Upper lobe of left lung (tissue), 4 donors: ENCODE measurements at regions not wholly inside any gene's neighbourhood (a gene's known extent, or its start where the extent isn't known, plus 50 kb on each side); places are given as distances from the start of the nearest gene placed in this dataset.

Experiments used
- CTCF ChIP-seq, 6 experiments: fragments of 450-650 bp in 4 of 6; fragments of 200-600 bp in 2 of 6; sonication (generic) in 2 of 6; IDR thresholded peaks; one replicate each; pipeline ENCODE4 v1.5.1; 2016 to 2019; ENCODE audit warnings: antibody characterized with exemption in 6 of 6
- EP300 ChIP-seq, 4 donors: sonication (generic); formaldehyde crosslinking; IDR thresholded peaks; one replicate each; pipeline ENCODE4 v1.5.1; 2017; ENCODE audit warnings: antibody characterized with exemption in 4 of 4, control low read depth in 2 of 4
- POLR2A ChIP-seq, 4 donors: fragments of 450-650 bp; IDR thresholded peaks; one replicate each; pipeline ENCODE4 v1.5.1; 2016 to 2017; ENCODE audit warnings: antibody characterized with exemption in 4 of 4, mild to moderate bottlenecking in 2 of 4
- POLR2AphosphoS5 ChIP-seq, 2 donors: sonication (generic); formaldehyde crosslinking; IDR thresholded peaks; one replicate each; pipeline ENCODE4 v1.5.1; 2017; ENCODE audit warnings: antibody characterized with exemption in 2 of 2

DNA sequence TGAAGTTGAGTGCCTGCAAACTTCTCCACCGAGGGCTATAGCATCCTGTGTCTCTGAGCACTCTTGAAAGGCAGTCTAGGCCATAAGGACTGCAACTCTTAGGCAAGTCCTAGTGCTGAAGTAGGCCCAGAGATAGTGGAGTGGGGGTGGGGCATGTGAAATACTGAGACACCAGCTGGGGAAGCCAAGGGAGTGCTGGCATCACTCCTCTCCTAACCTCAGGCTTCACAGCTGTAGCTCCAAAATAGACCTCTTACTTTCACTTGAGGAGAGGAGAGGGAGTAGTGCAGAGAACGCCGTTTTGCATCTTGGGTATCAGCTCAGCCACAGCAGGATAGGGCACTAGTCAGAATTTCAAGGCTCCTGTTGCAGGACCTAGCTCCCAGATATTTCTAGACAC, 56.2 kb upstream of the CYSLTR1 start:
- TF ChIP-seq CTCF (IDR thresholded peaks at IDR 0.05) (no peak), POLR2A (IDR thresholded peaks at IDR 0.05) (no peak), POLR2AphosphoS5 (IDR thresholded peaks at IDR 0.05) (no peak), EP300 (IDR thresholded peaks at IDR 0.05) (no peak)
